ENCODE measurements at regions not wholly inside any gene's neighbourhood (a gene's known extent, or its start where the extent isn't known, plus 50 kb on each side); places are given as distances from the start of the nearest gene placed in this dataset.

GRCh38 chr7:19491821-19492452, 216.9 kb downstream of the POLR1F start:
- ChIA-PET CTCF (interaction anchor here (0.6 to 3.8 kb wide), 73 partner anchors 8 to 1714 kb away, joined by 3 to 83 read pairs (median 4); no protein-coding TSS in a partner anchor), POLR2A (interaction anchor here (0.6 kb wide), 2 partner anchors 169 to 811 kb away, joined by 4 read pairs; no protein-coding TSS in a partner anchor)
- H3K27ac ChIP-seq (ENCODE audit: low read depth, low read length) = no peak overlapping the region
- no peak overlapping the region for H3K4me3 ChIP-seq (ENCODE audit: low read depth, low read length)
- H3K27me3 ChIP-seq (ENCODE audit: control insufficient read depth, insufficient read depth, low read length) = no peaks in the 10 kb centered on the region
- peak; percentile 8 for DNase-seq (ENCODE audit: low read depth, low spot score)
- H3K9me3 ChIP-seq (ENCODE audit: control insufficient read depth, insufficient read depth, low read length) = no peaks in the 10 kb centered on the region
- peak; percentile 71 for TF ChIP-seq CTCF (IDR thresholded peaks at IDR 0.05; ENCODE audit: low read depth, low read length)

GRCh38 chr7:19491371-19491770, 217.5 kb downstream of the POLR1F start:
- ChIA-PET POLR2A (no interaction called here), CTCF (interaction anchor here (0.6 to 3.8 kb wide), 51 partner anchors 11 to 1171 kb away, joined by 3 to 83 read pairs (median 4); no protein-coding TSS in a partner anchor)
- no peaks in the 10 kb centered on the region for H3K27me3 ChIP-seq (ENCODE audit: control insufficient read depth, insufficient read depth, low read length)
- no peak overlapping the region for H3K27ac ChIP-seq (ENCODE audit: low read depth, low read length)
- no peak overlapping the region for H3K4me3 ChIP-seq (ENCODE audit: low read depth, low read length)
- TF ChIP-seq CTCF (IDR thresholded peaks at IDR 0.05; ENCODE audit: low read depth, low read length) = no peak
- no peak for DNase-seq (ENCODE audit: low read depth, low spot score)
- H3K9me3 ChIP-seq (ENCODE audit: control insufficient read depth, insufficient read depth, low read length) = no peaks in the 10 kb centered on the region

- no peak for TF ChIP-seq CTCF (IDR thresholded peaks at IDR 0.05; ENCODE audit: low read depth, low read length)
- CTCF ChIA-PET = interaction anchor here (1.5 to 3.8 kb wide), 2 partner anchors 369 to 899 kb away, joined by 3 to 83 read pairs; no protein-coding TSS in a partner anchor
- POLR2A ChIA-PET = no interaction called here
- Histone ChIP-seq H3K27me3 (ENCODE audit: control insufficient read depth, insufficient read depth, low read length) (no peaks in the 10 kb centered on the region), H3K4me3 (ENCODE audit: low read depth, low read length) (no peak overlapping the region), H3K9me3 (ENCODE audit: control insufficient read depth, insufficient read depth, low read length) (no peaks in the 10 kb centered on the region), H3K27ac (ENCODE audit: low read depth, low read length) (no peak overlapping the region)
- no peak for DNase-seq (ENCODE audit: low read depth, low spot score)
Measured at GRCh38 chr7:19489162-19489820, 219.5 kb downstream of the POLR1F start.

GRCh38 chr7:19488056-19488455, 220.8 kb downstream of the POLR1F start:
- no peaks in the 10 kb centered on the region for H3K27me3 ChIP-seq (ENCODE audit: control insufficient read depth, insufficient read depth, low read length)
- no peak for DNase-seq (ENCODE audit: low read depth, low spot score)
- TF ChIP-seq CTCF (IDR thresholded peaks at IDR 0.05; ENCODE audit: low read depth, low read length) = no peak
- CTCF ChIA-PET = interaction anchor here (0.6 to 1.5 kb wide), 3 partner anchors 365 to 898 kb away, joined by 3 to 7 read pairs (median 3); no protein-coding TSS in a partner anchor
- no peak overlapping the region for H3K27ac ChIP-seq (ENCODE audit: low read depth, low read length)
- no peaks in the 10 kb centered on the region for H3K9me3 ChIP-seq (ENCODE audit: control insufficient read depth, insufficient read depth, low read length)
- POLR2A ChIA-PET = no interaction called here
- no peak overlapping the region for H3K4me3 ChIP-seq (ENCODE audit: low read depth, low read length)

GRCh38 chr7:19482628-19483027, 226.2 kb downstream of the POLR1F start:
- Histone ChIP-seq H3K9me3 (ENCODE audit: control insufficient read depth, insufficient read depth, low read length) (peaks cover 4% of the 10 kb centered on the region), H3K27me3 (ENCODE audit: control insufficient read depth, insufficient read depth, low read length) (no peaks in the 10 kb centered on the region), H3K4me3 (ENCODE audit: low read depth, low read length) (no peak overlapping the region), H3K27ac (ENCODE audit: low read depth, low read length) (no peak overlapping the region)
- ChIA-PET CTCF (interaction anchor here (4.5 kb wide), 1 partner anchor 9 kb away, joined by 34 read pairs; no protein-coding TSS in a partner anchor), POLR2A (no interaction called here)
- DNase-seq (ENCODE audit: low read depth, low spot score) = no peak
- no peak for TF ChIP-seq CTCF (IDR thresholded peaks at IDR 0.05; ENCODE audit: low read depth, low read length)
